Fibroblast of lung (primary cell): ENCODE measurements at regions not wholly inside any gene's neighbourhood (a gene's known extent, or its start where the extent isn't known, plus 50 kb on each side); places are given as distances from the start of the nearest gene placed in this dataset.

Source experiments
- DNase-seq, 2 donors: peaks; one replicate each; pipeline versions ENCODE4 v3.0.0 to v3.0.0-alpha.2; 2010; ENCODE audit warnings: low read depth in 2 of 2
- H2AFZ ChIP-seq: 2 replicates; pipeline ENCODE4 v1.5.1; 2012; ENCODE audit warnings: low read length, control low read depth, inconsistent platforms
- H3K27ac ChIP-seq: 2 replicates; pipeline ENCODE4 v1.5.1; 2011; ENCODE audit warnings: low read length, control low read depth; ENCODE audit not compliant: insufficient read depth
- H3K27me3 ChIP-seq: 2 replicates; pipeline ENCODE4 v1.5.1; 2011; ENCODE audit warnings: mild to moderate bottlenecking, low read length; ENCODE audit not compliant: control insufficient read depth, insufficient read depth
- H3K36me3 ChIP-seq: 2 replicates; pipeline ENCODE4 v1.5.1; 2011; ENCODE audit warnings: low read length; ENCODE audit not compliant: control insufficient read depth, insufficient read depth
- H3K4me1 ChIP-seq: 2 replicates; pipeline ENCODE4 v1.5.1; 2011; ENCODE audit warnings: low read length; ENCODE audit not compliant: control insufficient read depth, insufficient read depth; ENCODE audit errors: extremely low read depth
- H3K4me2 ChIP-seq: 2 replicates; pipeline ENCODE4 v1.5.1; 2011; ENCODE audit warnings: low read length, control low read depth; ENCODE audit not compliant: insufficient read depth; ENCODE audit errors: extremely low read depth
- H3K4me3 ChIP-seq, 4 experiments: fragments of 200-600 bp in 1 of 4; sonication (generic) in 1 of 4; replicated peaks in 1 of 4; 2 replicates each; pipeline ENCODE4 v1.5.1; 2011 to 2016; ENCODE audit warnings: low read length in 4 of 4, low read depth in 3 of 4, mild to moderate bottlenecking in 3 of 4, control low read depth in 2 of 4, inconsistent platforms in 1 of 4, mixed read lengths in 1 of 4; ENCODE audit not compliant: insufficient read depth in 1 of 4; ENCODE audit errors: control extremely low read depth in 1 of 4
- H3K79me2 ChIP-seq: 2 replicates; pipeline ENCODE4 v1.5.1; 2012; ENCODE audit warnings: mild to moderate bottlenecking, low read length, inconsistent platforms; ENCODE audit not compliant: control insufficient read depth, insufficient read depth
- H3K9ac ChIP-seq: 2 replicates; pipeline ENCODE4 v1.5.1; 2011; ENCODE audit warnings: mild to moderate bottlenecking, low read length, control low read depth; ENCODE audit not compliant: insufficient read depth
- H3K9me3 ChIP-seq: 2 replicates; pipeline ENCODE4 v1.5.1; 2012; ENCODE audit warnings: low read depth, low read length; ENCODE audit not compliant: control insufficient read depth, insufficient read depth
- H4K20me1 ChIP-seq: 2 replicates; pipeline ENCODE4 v1.5.1; 2011; ENCODE audit warnings: low read length; ENCODE audit not compliant: control insufficient read depth, insufficient read depth; ENCODE audit errors: extremely low read depth
- EZH2 ChIP-seq: IDR thresholded peaks from 2 replicates; pipeline ENCODE4 v1.5.1; 2012; ENCODE audit warnings: low read length, control low read depth, mild to moderate bottlenecking; ENCODE audit errors: missing control alignments
- TF ChIP-seq, protein P1 (sequence below), 2 donors: IDR thresholded peaks in 1 of 2; conservative IDR thresholded peaks in 1 of 2; 1 replicate in 1 of 2; 2 replicates in 1 of 2; pipeline ENCODE4 v1.5.1; 2011 to 2012; ENCODE audit warnings: low read length in 2 of 2, control low read depth in 1 of 2, inconsistent platforms in 1 of 2, low read depth in 1 of 2, mild to moderate bottlenecking in 1 of 2

DNA sequence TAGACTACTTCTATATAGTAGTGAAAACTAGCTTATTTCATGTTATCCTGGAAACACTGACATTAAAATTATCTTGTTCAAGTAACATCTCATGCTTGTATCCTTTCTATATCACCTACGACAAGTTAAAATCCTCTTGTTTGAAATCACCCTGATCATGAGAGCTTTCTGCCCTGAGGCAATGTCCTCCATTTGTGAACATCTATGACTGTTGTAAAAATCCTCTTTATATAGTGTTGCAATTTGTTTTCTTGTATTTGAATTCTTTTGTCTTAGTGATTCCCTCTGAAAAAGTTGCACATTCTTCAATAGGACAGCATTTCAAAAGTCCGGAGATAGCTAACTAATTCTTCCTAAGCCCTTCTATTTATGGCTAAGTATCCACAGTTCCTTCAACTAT lies 480.3 kb downstream of the NSUN3 start:
- H3K9me3 ChIP-seq: no peaks in the 10 kb centered on the region

DNA sequence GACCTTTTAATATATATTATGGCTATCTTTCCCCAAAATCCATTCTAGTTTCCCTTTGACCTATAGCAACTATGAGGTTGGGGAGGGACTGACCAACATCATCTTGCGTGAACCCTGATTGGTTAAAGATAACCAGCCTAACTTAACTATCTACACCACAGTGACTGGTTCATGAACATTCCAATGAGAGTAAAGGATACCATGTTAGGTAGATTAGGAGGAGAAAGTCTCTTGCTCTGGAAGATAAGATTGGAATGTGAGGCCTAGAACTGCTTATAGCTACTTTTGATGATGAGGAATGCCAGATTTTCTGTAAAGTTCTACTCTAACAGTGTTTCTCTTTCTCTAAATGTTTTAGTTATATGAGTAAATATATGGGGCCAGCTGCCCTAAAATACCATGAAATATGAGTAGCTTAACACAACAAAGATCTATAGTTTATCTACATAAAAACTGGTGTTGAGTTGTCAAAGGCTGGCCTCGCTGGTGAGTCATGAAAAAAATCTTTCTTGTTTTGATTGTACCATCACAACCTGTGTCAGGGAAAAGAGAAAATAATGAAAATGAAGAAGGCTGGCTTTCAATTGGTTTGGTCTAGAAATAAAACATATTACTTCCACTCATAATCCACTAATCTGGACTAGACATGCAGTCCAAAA lies 481.4 kb downstream of the NSUN3 start:
- Histone ChIP-seq H3K4me1 (no peaks in the 10 kb centered on the region), H3K79me2 (no peaks in the 10 kb centered on the region), H4K20me1 (no peaks in the 10 kb centered on the region), H3K27ac (no peak overlapping the region), H3K36me3 (no peaks in the 10 kb centered on the region), H2AFZ (no peak overlapping the region), H3K4me2 (no peak overlapping the region), H3K9me3 (no peaks in the 10 kb centered on the region), H3K9ac (no peak overlapping the region), H3K27me3 (no peaks in the 10 kb centered on the region), H3K4me3 (no peak overlapping the region)
- TF ChIP-seq, protein P1, sequence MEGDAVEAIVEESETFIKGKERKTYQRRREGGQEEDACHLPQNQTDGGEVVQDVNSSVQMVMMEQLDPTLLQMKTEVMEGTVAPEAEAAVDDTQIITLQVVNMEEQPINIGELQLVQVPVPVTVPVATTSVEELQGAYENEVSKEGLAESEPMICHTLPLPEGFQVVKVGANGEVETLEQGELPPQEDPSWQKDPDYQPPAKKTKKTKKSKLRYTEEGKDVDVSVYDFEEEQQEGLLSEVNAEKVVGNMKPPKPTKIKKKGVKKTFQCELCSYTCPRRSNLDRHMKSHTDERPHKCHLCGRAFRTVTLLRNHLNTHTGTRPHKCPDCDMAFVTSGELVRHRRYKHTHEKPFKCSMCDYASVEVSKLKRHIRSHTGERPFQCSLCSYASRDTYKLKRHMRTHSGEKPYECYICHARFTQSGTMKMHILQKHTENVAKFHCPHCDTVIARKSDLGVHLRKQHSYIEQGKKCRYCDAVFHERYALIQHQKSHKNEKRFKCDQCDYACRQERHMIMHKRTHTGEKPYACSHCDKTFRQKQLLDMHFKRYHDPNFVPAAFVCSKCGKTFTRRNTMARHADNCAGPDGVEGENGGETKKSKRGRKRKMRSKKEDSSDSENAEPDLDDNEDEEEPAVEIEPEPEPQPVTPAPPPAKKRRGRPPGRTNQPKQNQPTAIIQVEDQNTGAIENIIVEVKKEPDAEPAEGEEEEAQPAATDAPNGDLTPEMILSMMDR (conservative IDR thresholded peaks at IDR 0.05 in 1 of 2, IDR thresholded peaks at IDR 0.05 in 1 of 2; ENCODE audit: low read depth in 1 of 2, low read length in 2 of 2): no peak
- no peak for TF ChIP-seq EZH2
- peak in 1 of 2 donors; percentile 1 for DNase-seq

More for the DNA sequence above, 480.3 kb downstream of the NSUN3 start:
- Histone ChIP-seq H3K4me3 (no peak overlapping the region), H3K27ac (no peak overlapping the region), H3K4me1 (no peaks in the 10 kb centered on the region), H4K20me1 (no peaks in the 10 kb centered on the region), H3K9ac (no peak overlapping the region), H3K36me3 (no peaks in the 10 kb centered on the region), H3K79me2 (no peaks in the 10 kb centered on the region), H3K4me2 (no peak overlapping the region), H3K27me3 (no peaks in the 10 kb centered on the region), H2AFZ (no peak overlapping the region)
- no peak for DNase-seq
- TF ChIP-seq, protein P1 (conservative IDR thresholded peaks at IDR 0.05 in 1 of 2, IDR thresholded peaks at IDR 0.05 in 1 of 2; ENCODE audit: low read depth in 1 of 2, low read length in 2 of 2): no peak
- TF ChIP-seq EZH2: no peak

DNA sequence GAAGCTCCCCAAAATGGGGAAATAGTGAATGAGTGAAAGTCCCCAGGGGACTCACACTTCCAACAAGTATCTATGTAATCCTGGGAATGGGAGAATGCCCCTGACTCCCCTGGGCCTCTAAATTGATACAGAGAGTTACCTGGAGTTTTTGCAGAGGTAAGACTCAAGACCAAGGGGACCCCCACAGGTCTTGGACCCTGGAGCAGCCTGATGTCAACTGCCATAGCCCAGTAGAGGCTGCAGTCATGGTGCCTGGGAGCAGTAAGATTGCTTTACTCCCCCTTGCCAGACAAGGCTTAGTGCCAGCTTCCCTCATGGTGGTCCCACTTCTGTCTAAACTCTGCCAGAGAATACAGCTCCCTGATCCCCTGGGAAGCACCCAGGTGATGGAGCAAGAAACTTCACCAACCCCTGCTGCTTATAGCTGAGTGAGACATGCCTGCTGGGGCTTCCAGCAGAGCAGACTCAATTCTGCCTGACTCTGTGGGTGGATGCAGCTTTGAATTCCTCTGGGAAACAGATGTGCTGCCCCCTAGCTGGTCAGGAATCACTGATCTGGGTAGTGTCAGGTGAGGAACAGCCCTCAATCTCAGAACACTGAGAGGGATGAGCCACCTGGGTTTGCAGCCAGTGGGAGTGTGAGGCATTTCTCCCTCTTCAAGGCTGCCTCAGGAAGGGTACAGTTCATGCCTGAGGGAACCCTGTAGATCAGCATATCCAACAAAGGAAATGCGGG lies 485.9 kb downstream of the NSUN3 start:
- Histone ChIP-seq H3K9ac (no peak overlapping the region), H3K4me2 (no peak overlapping the region), H3K4me1 (no peaks in the 10 kb centered on the region), H3K4me3 (no peak overlapping the region), H3K79me2 (no peaks in the 10 kb centered on the region), H3K27me3 (no peaks in the 10 kb centered on the region), H4K20me1 (no peaks in the 10 kb centered on the region), H3K9me3 (no peaks in the 10 kb centered on the region), H3K36me3 (no peaks in the 10 kb centered on the region), H2AFZ (no peak overlapping the region), H3K27ac (no peak overlapping the region)
- no peak for DNase-seq
- TF ChIP-seq EZH2: no peak
